ENCODE measurements at regions not wholly inside any gene's neighbourhood (a gene's known extent, or its start where the extent isn't known, plus 50 kb on each side); places are given as distances from the start of the nearest gene placed in this dataset.

- TF ChIP-seq REST (IDR thresholded peaks at IDR 0.05; ENCODE audit: unreplicated experiment) (no peak), NANOG (IDR thresholded peaks at IDR 0.05; ENCODE audit: borderline replicate concordance) (no peak)
Observed at GRCh38 chr4:14222377-14223029, 595.0 kb upstream of the BOD1L1 start (continued).

DNA sequence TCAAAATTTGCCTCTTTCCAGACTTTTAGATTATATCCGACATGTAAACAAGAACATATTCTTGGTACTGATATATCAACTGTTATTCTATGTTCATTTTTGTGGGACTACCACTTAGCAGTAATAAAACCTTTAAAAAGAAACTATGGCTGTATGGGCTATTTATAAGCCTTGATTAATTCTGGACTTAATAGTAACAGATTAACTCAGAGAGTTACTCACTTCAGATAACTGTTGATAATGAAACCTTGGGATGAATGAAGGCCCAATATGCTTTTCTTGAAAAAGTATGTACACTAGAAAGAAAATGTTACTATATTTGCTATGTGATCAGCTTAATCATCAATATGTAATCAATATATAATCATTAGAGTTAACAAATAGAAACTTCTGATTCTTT, 595.9 kb upstream of the BOD1L1 start:
- H2AFZ ChIP-seq: no peak overlapping the region
- Mint-ChIP-seq H3K4me3 (no peak overlapping the region), H3K36me3 (ENCODE audit: low read depth) (peaks cover 4% of the 10 kb centered on the region; the same call in 2 of the 3 replicates), H3K4me1 (peaks cover 16% of the 10 kb centered on the region), H3K27ac (no peak overlapping the region), H3K9me3 (peaks cover 6% of the 10 kb centered on the region; the same call in 2 of the 3 replicates), H3K27me3 (ENCODE audit: insufficient read depth, low read depth, poor library complexity) (peaks cover 8% of the 10 kb centered on the region)
- TF ChIP-seq ZNF462 (CRISPR knock-in tag; IDR thresholded peaks at IDR 0.05) (no peak), JUNB (IDR thresholded peaks at IDR 0.05; ENCODE audit: unreplicated experiment) (no peak), EZH2 (IDR thresholded peaks at IDR 0.05; ENCODE audit: low read depth, unreplicated experiment) (no peak), ZNF331 (CRISPR knock-in tag; IDR thresholded peaks at IDR 0.05; ENCODE audit: low read depth) (no peak), STAT1 (IDR thresholded peaks at IDR 0.05; ENCODE audit: unreplicated experiment) (no peak), ZNF114 (CRISPR knock-in tag; IDR thresholded peaks at IDR 0.05) (no peak), EZH2phosphoT487 (IDR thresholded peaks at IDR 0.05; ENCODE audit: unreplicated experiment) (no peak), REST (IDR thresholded peaks at IDR 0.05; ENCODE audit: unreplicated experiment) (no peak), NANOG (IDR thresholded peaks at IDR 0.05; ENCODE audit: borderline replicate concordance) (no peak)
- H3F3A ChIP-seq (replicated peaks; ENCODE audit: low read depth): no peaks in the 10 kb centered on the region
- no peaks in the 10 kb centered on the region for H4K20me1 ChIP-seq (replicated peaks; ENCODE audit: insufficient read depth)
- peaks cover 11% of the 10 kb centered on the region; the same call in 1 of the 2 replicates for H3K4me1 ChIP-seq (ENCODE audit: insufficient read depth)
- no peak overlapping the region for H3K4me2 ChIP-seq
- DNase-seq (ENCODE audit: low spot score) (no peak), ATAC-seq (no peak)
- no peak overlapping the region for H3K27ac ChIP-seq (ENCODE audit: low read depth)
- H3K36me3 ChIP-seq (ENCODE audit: insufficient read depth): 0 out of 2 replicates have a peak, but pooled peaks cover 3% of the 10 kb centered on the region
- H3K9me2 ChIP-seq (ENCODE audit: insufficient read depth): peaks cover 4% of the 10 kb centered on the region; the same call in 1 of the 2 replicates
- no peak overlapping the region for H3K4me3 ChIP-seq
- H3K27me3 ChIP-seq (ENCODE audit: insufficient read depth): peaks cover 41% of the 10 kb centered on the region
- no peaks in the 10 kb centered on the region for H3K79me2 ChIP-seq (replicated peaks; ENCODE audit: insufficient read depth)

All from GM23338 (cell line).